Astrocyte (in vitro differentiated cells and primary cell): ENCODE measurements at regions not wholly inside any gene's neighbourhood (a gene's known extent, or its start where the extent isn't known, plus 50 kb on each side); places are given as distances from the start of the nearest gene placed in this dataset.

Source experiments
- DNase-seq: peaks from one replicate; pipeline ENCODE4 v3.0.0-alpha.2; 2010; ENCODE audit warnings: low read depth
- FAIRE-seq: peaks from 2 replicates; lab custom pipeline; 2011; peaks lifted over from hg19 to GRCh38; lab: Jason Lieb, UNC
- H2AFZ ChIP-seq: 2 replicates; pipeline ENCODE4 v1.6.0; 2012; ENCODE audit warnings: low read depth, low read length, inconsistent platforms
- H3K27ac ChIP-seq: 2 replicates; pipeline ENCODE4 v1.5.1; 2011; ENCODE audit warnings: low read depth, low read length, inconsistent platforms
- H3K27me3 ChIP-seq: 2 replicates; pipeline ENCODE4 v1.6.0; 2011; ENCODE audit warnings: low read length, inconsistent platforms; ENCODE audit not compliant: insufficient read depth
- H3K36me3 ChIP-seq: 2 replicates; pipeline ENCODE4 v1.5.1; 2011; ENCODE audit warnings: low read length, inconsistent platforms; ENCODE audit not compliant: insufficient read depth
- H3K4me1 ChIP-seq: 2 replicates; pipeline ENCODE4 v1.5.1; 2011; ENCODE audit warnings: low read length, inconsistent platforms; ENCODE audit not compliant: insufficient read depth
- H3K4me2 ChIP-seq: 2 replicates; pipeline ENCODE4 v1.6.0; 2012; ENCODE audit warnings: low read length, inconsistent platforms
- H3K4me3 ChIP-seq: 2 replicates; pipeline ENCODE4 v1.5.1; 2011; ENCODE audit warnings: low read depth, mild to moderate bottlenecking, low read length, inconsistent platforms; ENCODE audit not compliant: insufficient read depth
- H3K79me2 ChIP-seq: 2 replicates; pipeline ENCODE4 v1.6.0; 2012; ENCODE audit warnings: mild to moderate bottlenecking, low read length, inconsistent platforms; ENCODE audit not compliant: insufficient read depth
- H3K9ac ChIP-seq: 2 replicates; pipeline ENCODE4 v1.6.0; 2012; ENCODE audit warnings: mild to moderate bottlenecking, low read length, inconsistent platforms
- H3K9me3 ChIP-seq: 2 replicates; pipeline ENCODE4 v1.5.1; 2012; ENCODE audit warnings: low read depth, mild to moderate bottlenecking, low read length, inconsistent platforms; ENCODE audit not compliant: insufficient read depth
- H4K20me1 ChIP-seq: 2 replicates; pipeline ENCODE4 v1.6.0; 2012; ENCODE audit warnings: low read length, inconsistent platforms; ENCODE audit not compliant: insufficient read depth
- H3K27ac Mint-ChIP-seq: one replicate; pipeline ENCODE4 v1.8.0; 2021; ENCODE audit warnings: mild to moderate bottlenecking, mixed read lengths; ENCODE audit not compliant: unreplicated experiment
- H3K27me3 Mint-ChIP-seq: one replicate; pipeline ENCODE4 v1.8.0; 2021; ENCODE audit warnings: low read depth, mixed read lengths; ENCODE audit not compliant: unreplicated experiment
- H3K36me3 Mint-ChIP-seq: one replicate; pipeline ENCODE4 v1.8.0; 2021; ENCODE audit warnings: low read depth, mixed read lengths; ENCODE audit not compliant: unreplicated experiment
- H3K4me1 Mint-ChIP-seq: one replicate; pipeline ENCODE4 v1.8.0; 2021; ENCODE audit warnings: low read depth, mixed read lengths; ENCODE audit not compliant: unreplicated experiment
- H3K4me3 Mint-ChIP-seq: one replicate; pipeline ENCODE4 v1.8.0; 2021; ENCODE audit warnings: mild to moderate bottlenecking, moderate library complexity, mixed read lengths; ENCODE audit not compliant: unreplicated experiment
- H3K9me3 Mint-ChIP-seq: one replicate; pipeline ENCODE4 v1.8.0; 2021; ENCODE audit warnings: mild to moderate bottlenecking, mixed read lengths; ENCODE audit not compliant: unreplicated experiment
- EZH2 ChIP-seq: IDR thresholded peaks from 2 replicates; pipeline ENCODE4 v1.6.1; 2012; ENCODE audit warnings: mild to moderate bottlenecking, low read length, inconsistent platforms; ENCODE audit not compliant: insufficient read depth
- TF ChIP-seq, protein P1 (sequence below): IDR thresholded peaks from 2 replicates; pipeline ENCODE4 v1.5.1; 2011; ENCODE audit warnings: low read depth, mild to moderate bottlenecking, inconsistent platforms, low read length, moderate library complexity; ENCODE audit not compliant: insufficient read depth

DNA sequence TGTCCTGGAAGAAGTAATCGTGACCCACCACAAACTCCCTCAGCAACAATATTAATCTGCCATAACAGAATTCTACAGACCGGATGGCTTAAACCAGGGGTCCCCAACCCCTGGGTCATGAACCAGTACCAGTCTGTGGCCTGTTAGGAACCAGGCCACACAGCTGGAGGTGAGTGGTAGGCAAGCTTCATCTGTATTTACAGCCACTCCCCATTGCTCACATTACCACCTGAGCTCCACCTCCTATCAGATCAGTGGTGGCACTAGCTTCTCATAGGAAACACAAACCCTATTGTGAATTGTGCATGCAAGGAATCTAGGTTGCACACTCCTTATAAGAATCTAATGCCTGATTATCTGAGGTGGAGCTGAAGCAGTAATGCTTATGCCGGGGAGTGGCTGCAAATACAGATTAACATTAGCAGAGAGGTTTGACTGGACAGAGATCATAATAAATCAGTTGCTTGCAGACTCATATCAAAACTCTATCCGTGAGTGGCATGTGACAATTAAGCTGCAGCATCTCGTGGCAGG, 74.5 kb downstream of the NOG start:
- H3K27me3 ChIP-seq = peaks cover 10% of the 10 kb centered on the region
- no peak overlapping the region for H3K4me3 ChIP-seq
- no peaks in the 10 kb centered on the region for H3K36me3 Mint-ChIP-seq
- no peak overlapping the region for H3K9ac ChIP-seq
- TF ChIP-seq EZH2 = no peak
- TF ChIP-seq, protein P1, sequence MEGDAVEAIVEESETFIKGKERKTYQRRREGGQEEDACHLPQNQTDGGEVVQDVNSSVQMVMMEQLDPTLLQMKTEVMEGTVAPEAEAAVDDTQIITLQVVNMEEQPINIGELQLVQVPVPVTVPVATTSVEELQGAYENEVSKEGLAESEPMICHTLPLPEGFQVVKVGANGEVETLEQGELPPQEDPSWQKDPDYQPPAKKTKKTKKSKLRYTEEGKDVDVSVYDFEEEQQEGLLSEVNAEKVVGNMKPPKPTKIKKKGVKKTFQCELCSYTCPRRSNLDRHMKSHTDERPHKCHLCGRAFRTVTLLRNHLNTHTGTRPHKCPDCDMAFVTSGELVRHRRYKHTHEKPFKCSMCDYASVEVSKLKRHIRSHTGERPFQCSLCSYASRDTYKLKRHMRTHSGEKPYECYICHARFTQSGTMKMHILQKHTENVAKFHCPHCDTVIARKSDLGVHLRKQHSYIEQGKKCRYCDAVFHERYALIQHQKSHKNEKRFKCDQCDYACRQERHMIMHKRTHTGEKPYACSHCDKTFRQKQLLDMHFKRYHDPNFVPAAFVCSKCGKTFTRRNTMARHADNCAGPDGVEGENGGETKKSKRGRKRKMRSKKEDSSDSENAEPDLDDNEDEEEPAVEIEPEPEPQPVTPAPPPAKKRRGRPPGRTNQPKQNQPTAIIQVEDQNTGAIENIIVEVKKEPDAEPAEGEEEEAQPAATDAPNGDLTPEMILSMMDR = no peak
- FAIRE-seq (no peak), DNase-seq (no peak)
- H3K4me1 ChIP-seq = no peaks in the 10 kb centered on the region
- no peak overlapping the region for H3K4me2 ChIP-seq
- H3K4me1 Mint-ChIP-seq = no peaks in the 10 kb centered on the region
- no peak overlapping the region for H3K27ac ChIP-seq
- peaks cover 6% of the 10 kb centered on the region for H3K9me3 Mint-ChIP-seq
- no peak overlapping the region for H3K27ac Mint-ChIP-seq
- no peak overlapping the region for H3K4me3 Mint-ChIP-seq
- peaks cover 36% of the 10 kb centered on the region for H3K27me3 Mint-ChIP-seq
- no peak overlapping the region for H2AFZ ChIP-seq
- no peaks in the 10 kb centered on the region for H3K36me3 ChIP-seq
- no peaks in the 10 kb centered on the region for H3K9me3 ChIP-seq
- H3K79me2 ChIP-seq = no peaks in the 10 kb centered on the region
- H4K20me1 ChIP-seq = no peaks in the 10 kb centered on the region

DNA sequence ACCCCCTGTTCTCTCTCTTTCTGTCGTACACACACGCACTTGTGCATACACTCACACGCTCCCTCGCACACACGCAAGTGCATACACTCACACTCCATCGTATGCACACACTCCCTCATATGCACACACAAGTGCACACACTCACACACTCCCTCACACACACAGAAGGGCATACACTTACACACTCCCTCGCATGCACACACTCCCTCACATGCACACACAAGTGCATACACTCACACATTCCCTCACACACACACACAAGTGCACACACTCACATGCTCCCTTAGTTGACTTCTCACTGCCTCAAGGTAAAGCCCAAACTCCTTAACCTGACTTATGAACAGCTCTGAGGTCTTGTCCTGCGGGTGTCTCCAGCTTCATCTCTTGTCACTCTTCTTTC, 78.7 kb downstream of the NOG start:
- H3K36me3 Mint-ChIP-seq = no peaks in the 10 kb centered on the region
- H3K4me3 Mint-ChIP-seq = no peak overlapping the region
- no peak overlapping the region for H3K4me2 ChIP-seq
- H3K36me3 ChIP-seq = no peaks in the 10 kb centered on the region
- no peaks in the 10 kb centered on the region for H3K4me1 ChIP-seq
- no peak overlapping the region for H3K9ac ChIP-seq
- H3K27me3 Mint-ChIP-seq = peaks cover 19% of the 10 kb centered on the region
- TF ChIP-seq EZH2 = no peak
- TF ChIP-seq, protein P1 = no peak
- H3K4me1 Mint-ChIP-seq = peaks cover 6% of the 10 kb centered on the region
- H3K9me3 Mint-ChIP-seq = peaks cover 6% of the 10 kb centered on the region
- peaks cover 34% of the 10 kb centered on the region for H3K27me3 ChIP-seq
- no peak overlapping the region for H3K4me3 ChIP-seq
- H2AFZ ChIP-seq = no peak overlapping the region
- FAIRE-seq (no peak), DNase-seq (no peak)
- no peaks in the 10 kb centered on the region for H3K9me3 ChIP-seq
- no peak overlapping the region for H3K27ac ChIP-seq
- no peaks in the 10 kb centered on the region for H3K79me2 ChIP-seq
- no peaks in the 10 kb centered on the region for H4K20me1 ChIP-seq
- no peak overlapping the region for H3K27ac Mint-ChIP-seq

DNA sequence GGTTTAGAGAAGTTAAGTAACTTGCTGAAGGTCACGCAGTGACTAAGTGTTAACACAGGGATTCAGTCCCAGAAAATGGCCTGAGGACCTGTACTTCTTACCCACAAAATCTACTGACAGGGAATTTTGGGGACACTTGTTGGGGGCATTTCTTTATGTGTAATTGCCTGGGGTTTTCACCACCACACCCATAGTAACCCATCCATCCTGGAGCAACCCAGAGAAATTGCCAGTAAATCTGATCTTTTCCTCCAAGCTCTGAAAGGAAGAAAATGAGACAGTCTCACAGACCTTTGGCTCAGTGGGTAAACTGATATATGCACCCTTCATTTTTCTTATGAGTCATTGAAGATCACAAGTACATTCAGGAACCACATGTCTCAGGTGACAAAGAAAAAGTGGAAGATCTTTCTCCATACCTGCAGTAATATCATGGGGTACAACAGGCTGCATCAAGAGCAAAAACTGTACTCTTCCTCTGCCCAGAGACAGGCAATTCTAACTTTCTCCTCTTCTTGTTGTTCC, 81.0 kb downstream of the NOG start:
- no peak for TF ChIP-seq EZH2
- TF ChIP-seq, protein P1 = no peak
- no peak overlapping the region for H2AFZ ChIP-seq
- no peak overlapping the region for H3K27ac Mint-ChIP-seq
- H3K4me1 Mint-ChIP-seq = peaks cover 10% of the 10 kb centered on the region
- no peak overlapping the region for H3K4me2 ChIP-seq
- no peaks in the 10 kb centered on the region for H3K79me2 ChIP-seq
- H3K27ac ChIP-seq = no peak overlapping the region
- no peak for FAIRE-seq
- no peaks in the 10 kb centered on the region for H3K36me3 Mint-ChIP-seq
- DNase-seq = no peak
- H3K9me3 Mint-ChIP-seq = peaks cover 8% of the 10 kb centered on the region
- no peak overlapping the region for H3K9ac ChIP-seq
- no peak overlapping the region for H3K4me3 ChIP-seq
- H3K4me3 Mint-ChIP-seq = no peak overlapping the region
- peaks cover 17% of the 10 kb centered on the region for H3K27me3 Mint-ChIP-seq
- no peaks in the 10 kb centered on the region for H3K9me3 ChIP-seq
- H3K36me3 ChIP-seq = no peaks in the 10 kb centered on the region
- H3K27me3 ChIP-seq = peaks cover 46% of the 10 kb centered on the region
- H4K20me1 ChIP-seq = no peaks in the 10 kb centered on the region
- H3K4me1 ChIP-seq = peaks cover 7% of the 10 kb centered on the region
